Ureter (tissue), 1 donor: ENCODE measurements at regions not wholly inside any gene's neighbourhood (a gene's known extent, or its start where the extent isn't known, plus 50 kb on each side); places are given as distances from the start of the nearest gene placed in this dataset.

ENCODE experiments used
- DNase-seq: peaks from one replicate; pipeline ENCODE4 v3.0.0-alpha.2; 2020; ENCODE audit warnings: low spot score
- donor health status: DM: yes; HTN: yes; CAD: no.

DNA sequence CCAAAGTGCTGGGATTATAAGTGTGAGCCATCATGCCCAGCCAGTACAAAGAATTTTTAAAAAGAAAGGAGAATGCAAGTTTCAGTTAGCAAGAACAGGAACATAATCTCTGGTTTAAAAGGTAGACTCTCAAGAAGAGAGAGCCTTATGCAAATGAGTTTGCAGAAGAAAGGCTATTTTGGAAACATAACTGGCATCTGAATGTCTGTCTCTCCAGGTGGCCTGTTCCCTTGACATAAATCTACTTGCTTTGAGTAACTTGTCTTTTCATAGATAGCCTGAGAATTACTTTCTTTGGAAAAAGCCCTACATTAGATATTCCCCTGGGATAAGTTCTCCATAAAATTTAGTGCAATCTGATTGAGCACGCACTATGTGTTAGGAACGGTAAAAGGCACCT lies 109.6 kb downstream of the ICOS start:
- no peak for DNase-seq

GRCh38 chr2:204049635-204050034 lies 113.1 kb downstream of the ICOS start:
- DNase-seq = no peak

GRCh38 chr2:204050681-204051080 lies 114.1 kb downstream of the ICOS start:
- DNase-seq = no peak

GRCh38 chr2:204051476-204051875 lies 114.9 kb downstream of the ICOS start:
- no peak for DNase-seq

- DNase-seq = no peak
These were observed 115.5 kb downstream of the ICOS start for GRCh38 chr2:204051984-204052556.

DNA sequence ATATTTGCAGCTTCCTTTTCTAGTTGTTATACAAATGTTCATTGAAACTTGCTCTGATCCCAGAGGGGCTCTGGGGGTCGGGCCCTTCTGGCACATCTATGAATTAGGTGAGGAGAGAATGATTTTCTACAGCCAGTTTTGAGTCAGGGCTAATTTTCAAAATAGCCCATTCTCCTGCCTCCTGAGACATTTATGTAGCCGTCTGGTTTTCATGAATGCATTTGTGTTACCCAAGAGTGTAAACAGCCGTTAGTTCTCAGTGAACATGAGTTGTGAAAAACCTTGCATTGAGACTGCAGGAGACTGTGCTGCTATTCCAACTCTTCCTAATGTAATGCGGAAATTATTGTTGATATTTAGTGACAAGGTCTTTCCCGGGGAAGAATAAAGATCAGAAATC lies 122.5 kb downstream of the ICOS start:
- DNase-seq = no peak

DNA sequence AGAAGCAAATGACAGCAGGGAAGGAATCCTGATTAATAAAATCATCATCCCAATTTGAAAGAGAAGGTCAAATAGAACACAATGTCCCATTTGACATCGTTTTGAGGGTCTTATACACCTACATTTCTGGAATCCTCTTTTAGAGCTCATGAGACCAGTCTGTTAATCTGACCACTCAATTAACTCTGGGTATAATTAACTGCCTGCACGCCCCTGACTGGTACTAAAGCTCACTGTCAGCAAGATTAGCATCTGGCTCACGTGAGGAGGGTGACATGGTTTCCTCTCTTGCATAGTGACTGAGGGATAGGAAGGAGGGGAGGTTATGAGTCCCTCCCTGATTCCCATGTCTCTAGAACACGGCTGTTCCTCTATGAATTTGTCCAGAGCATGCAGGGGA lies 124.3 kb downstream of the ICOS start:
- DNase-seq = no peak

- no peak for DNase-seq
These were observed 124.7 kb downstream of the ICOS start for GRCh38 chr2:204061241-204061640.

DNA sequence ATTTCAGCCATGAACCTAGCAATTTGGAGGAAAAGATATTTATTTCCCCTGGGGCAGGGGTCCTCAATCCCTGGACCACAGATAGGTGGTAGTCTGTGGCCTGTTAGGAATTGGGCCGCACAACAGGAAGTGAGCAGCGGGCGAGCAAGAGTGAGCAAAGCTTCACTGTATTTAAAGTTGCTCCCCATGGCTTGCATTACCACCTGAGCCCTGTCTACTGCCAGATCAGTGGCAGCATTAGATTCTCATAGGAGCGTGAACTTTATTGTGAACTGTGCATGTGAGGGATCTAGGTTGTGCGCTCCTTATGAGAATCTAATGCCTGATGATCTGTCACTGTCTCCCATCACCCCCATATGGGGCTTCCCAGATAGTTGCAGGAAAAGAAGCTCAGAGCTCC lies 127.6 kb downstream of the ICOS start:
- no peak for DNase-seq

DNA sequence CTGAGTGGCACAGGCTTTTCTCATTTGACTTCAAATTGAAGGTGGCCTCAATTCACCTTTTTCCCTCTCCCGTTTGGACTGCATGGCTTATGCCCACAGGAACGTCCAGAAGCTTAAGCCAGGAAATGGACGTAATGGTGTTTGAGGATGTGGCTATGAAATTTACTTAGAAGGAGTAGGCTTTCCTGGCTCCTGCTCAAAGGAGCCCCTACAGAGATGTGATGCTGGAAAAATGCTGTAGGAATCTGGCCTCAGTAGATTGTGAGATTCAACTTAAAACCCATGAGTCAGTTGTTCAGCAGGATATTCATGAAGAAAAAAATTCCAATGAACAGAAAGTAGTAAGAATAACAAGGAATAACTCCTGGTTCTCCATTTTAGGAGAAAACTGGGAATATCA lies 129.0 kb downstream of the ICOS start:
- no peak for DNase-seq

- no peak for DNase-seq
These were observed 129.5 kb downstream of the ICOS start for GRCh38 chr2:204066051-204066450.

GRCh38 chr2:204069804-204070203 lies 133.2 kb downstream of the ICOS start:
- DNase-seq = no peak

- no peak for DNase-seq
These were observed 136.1 kb downstream of the ICOS start for GRCh38 chr2:204072443-204073324.

- DNase-seq = no peak
These were observed 137.9 kb downstream of the ICOS start for GRCh38 chr2:204074456-204074855.

DNA sequence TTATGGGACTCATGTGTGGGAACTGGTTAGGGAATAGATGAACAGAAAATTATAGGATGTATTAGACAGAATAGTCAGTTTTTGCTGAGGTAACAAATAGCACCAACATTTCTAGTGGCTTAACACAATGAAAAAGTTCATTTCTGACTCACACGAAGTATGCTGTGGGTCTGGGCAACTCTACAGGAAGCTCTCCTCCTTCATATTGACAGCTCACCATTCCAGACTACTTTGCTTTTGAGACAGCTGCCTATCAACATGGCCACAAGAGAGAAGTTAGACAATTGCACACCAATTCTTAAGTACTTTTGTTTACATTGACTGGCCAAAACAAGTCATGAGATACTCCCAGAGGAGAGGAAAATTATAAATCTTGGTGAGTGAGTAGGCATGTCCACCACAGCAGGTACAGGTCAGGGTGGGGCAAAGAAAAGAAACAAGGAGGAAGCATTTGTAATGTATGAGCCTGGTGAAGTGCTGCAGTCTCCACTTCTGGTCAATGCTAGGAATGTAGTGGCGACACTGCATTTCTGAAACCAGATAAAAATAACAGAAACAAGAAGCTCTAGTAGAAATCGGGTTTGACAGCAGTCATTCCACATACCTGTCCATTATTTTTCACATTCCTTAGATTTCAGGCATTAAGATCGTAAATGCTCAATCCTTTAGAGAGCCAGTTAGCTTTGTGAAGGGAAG lies 141.6 kb downstream of the ICOS start:
- DNase-seq = no peak

DNA sequence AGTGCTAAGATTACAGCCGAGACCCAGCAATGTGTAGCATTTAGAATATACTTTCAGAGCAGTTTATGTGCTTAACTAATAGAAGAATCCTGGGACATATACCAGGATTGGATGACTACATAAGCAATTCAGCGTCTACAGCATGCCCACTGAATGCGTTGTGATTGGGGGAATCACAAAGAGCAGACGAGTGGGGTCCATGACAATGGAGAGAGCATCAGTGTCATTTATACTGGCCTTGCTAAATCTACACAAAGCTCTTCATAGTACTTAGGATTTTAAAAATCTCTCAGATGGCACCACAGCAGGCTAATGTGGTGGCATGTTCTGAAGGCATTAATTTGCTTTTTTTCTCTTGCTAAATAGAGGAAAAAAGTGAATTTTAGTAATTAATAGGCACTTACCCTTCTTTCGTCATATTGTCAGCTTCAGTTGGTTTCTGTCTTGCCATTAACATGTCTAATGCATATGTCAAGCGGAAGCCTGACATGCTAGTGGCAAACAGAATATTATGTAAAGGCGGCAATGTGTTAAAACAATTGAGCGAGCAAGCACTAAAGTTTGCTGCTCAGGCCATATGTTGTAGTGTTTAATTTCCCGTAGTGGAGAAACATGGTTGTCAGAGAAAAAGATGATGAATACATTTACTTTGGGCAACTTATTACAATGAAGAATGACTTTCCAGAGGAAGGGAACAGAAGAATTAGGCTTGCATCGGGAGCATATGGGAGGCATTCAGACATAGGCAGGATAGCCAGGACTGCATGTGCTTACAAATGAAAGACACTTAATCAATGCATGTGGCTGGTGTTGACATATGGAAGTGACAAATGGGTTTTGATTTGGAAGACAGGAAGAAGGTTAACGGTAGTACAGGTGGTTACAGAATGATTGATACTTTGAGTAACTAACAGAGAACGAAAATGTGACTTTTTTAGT lies 145.2 kb downstream of the ICOS start:
- no peak for DNase-seq

- DNase-seq = no peak
These were observed 149.6 kb downstream of the ICOS start for GRCh38 chr2:204086167-204086566.

DNA sequence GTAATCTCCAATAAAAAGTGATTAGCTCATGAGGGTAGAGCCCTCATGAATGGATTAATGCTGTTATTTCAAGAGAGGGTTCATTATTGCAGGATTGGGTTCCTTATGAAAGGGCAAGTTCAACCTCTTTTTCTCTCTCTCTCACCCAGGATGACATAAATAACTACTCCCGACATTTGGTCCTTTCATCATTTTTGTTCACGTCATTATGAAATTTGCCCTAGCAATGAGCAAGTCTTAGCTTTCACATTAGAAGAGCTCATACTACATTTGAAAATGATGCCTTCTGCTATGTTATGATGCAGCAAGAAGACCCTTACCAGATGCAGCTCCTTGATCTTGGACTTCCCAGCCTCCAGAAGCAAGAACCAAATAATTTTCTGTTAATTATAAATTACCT lies 152.5 kb downstream of the ICOS start:
- no peak for DNase-seq

DNA sequence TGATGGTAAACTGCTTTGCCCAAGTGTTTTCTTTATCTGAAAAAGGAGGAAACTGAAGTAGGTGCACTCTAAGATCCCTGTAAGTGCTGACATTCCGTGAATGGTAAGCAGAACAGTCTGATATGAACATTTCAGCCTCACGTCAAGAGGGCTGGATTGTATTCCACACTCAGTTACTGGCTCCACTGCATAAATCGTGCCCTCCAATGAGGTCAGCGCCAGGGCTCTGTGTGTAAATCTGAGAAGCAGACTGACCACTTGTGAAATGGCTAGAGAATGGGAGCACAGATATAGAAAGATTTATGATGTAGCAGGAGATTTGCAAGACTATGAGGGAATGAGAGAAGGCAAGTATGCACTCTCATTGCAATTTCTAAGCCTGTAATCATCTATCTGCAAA lies 153.0 kb downstream of the ICOS start:
- DNase-seq = no peak

- DNase-seq = no peak
These were observed 153.5 kb downstream of the ICOS start for GRCh38 chr2:204090021-204090420.

- DNase-seq = no peak
These were observed 168.2 kb downstream of the ICOS start for GRCh38 chr2:204104811-204105210.

DNA sequence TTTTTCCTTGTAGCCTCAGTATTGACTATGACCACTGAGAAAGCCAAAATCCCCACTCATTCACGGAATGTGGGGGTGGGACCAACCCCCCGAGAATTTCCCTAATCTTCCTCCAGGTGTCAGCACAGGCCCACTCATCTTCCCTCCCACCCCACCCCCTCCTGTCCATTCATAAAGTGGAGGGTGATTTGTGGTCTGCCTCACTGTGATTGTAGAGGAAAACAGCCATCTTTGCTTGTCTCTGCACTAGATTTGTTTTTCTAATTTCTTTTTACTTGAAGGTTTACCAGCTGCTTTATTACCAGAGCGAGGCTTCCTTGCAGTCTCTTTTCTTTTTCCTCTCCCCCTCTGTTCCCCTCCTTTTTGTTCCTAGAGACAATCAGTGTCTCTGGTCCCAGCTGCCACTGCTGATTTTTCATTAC lies 171.8 kb downstream of the ICOS start:
- DNase-seq = no peak
